Vagina (tissue), 2 donors: ENCODE measurements at regions not wholly inside any gene's neighbourhood (a gene's known extent, or its start where the extent isn't known, plus 50 kb on each side); places are given as distances from the start of the nearest gene placed in this dataset.

Experiments
- DNase-seq, 2 donors: peaks; one replicate each; pipeline ENCODE4 v3.0.0-alpha.2; 2017; ENCODE audit errors: extremely low spot score in 2 of 2
- H3K27ac ChIP-seq: fragments of 200-600 bp; sonication (generic); one replicate; pipeline ENCODE4 v1.5.1; 2019
- H3K27me3 ChIP-seq: fragments of 200-600 bp; sonication (generic); one replicate; pipeline ENCODE4 v1.5.1; 2019
- H3K36me3 ChIP-seq, 2 donors: fragments of 200-600 bp; sonication (generic); one replicate each; pipeline ENCODE4 v1.5.1; 2017 to 2019
- H3K4me1 ChIP-seq: fragments of 200-600 bp; sonication (generic); one replicate; pipeline ENCODE4 v1.5.1; 2019
- H3K4me3 ChIP-seq, 2 donors: fragments of 200-600 bp; sonication (generic); 1 replicate in 1 of 2; 2 replicates in 1 of 2; pipeline ENCODE4 v1.5.1; 2016 to 2019
- H3K9me3 ChIP-seq: fragments of 200-600 bp; sonication (generic); one replicate; pipeline ENCODE4 v1.5.1; 2019
- POLR2A ChIP-seq, 2 donors: fragments of 450-650 bp; IDR thresholded peaks; one replicate each; pipeline ENCODE4 v1.6.1; 2017; ENCODE audit warnings: antibody characterized with exemption in 2 of 2, mild to moderate bottlenecking in 2 of 2, moderate library complexity in 2 of 2
- POLR2AphosphoS5 ChIP-seq, 2 donors: sonication (generic); formaldehyde crosslinking; IDR thresholded peaks; one replicate each; pipeline ENCODE4 v1.9.0; 2017; ENCODE audit warnings: antibody characterized with exemption in 2 of 2, mild to moderate bottlenecking in 2 of 2, low read depth in 1 of 2; ENCODE audit not compliant: insufficient read depth in 1 of 2
- intact Hi-C: fragments of 100-400 bp; cut with DNase I; formaldehyde crosslinking; loops from one replicate; pipeline ENCODE4 v1.15.1; 2023
- TF ChIP-seq, protein P1 (sequence below), 3 experiments: fragments of 450-650 bp in 2 of 3; fragments of 200-600 bp in 1 of 3; sonication (generic) in 1 of 3; IDR thresholded peaks; one replicate each; pipeline ENCODE4 v1.5.1; 2017 to 2019; ENCODE audit warnings: antibody characterized with exemption in 3 of 3, mild to moderate bottlenecking in 2 of 3, moderate library complexity in 2 of 3

DNA sequence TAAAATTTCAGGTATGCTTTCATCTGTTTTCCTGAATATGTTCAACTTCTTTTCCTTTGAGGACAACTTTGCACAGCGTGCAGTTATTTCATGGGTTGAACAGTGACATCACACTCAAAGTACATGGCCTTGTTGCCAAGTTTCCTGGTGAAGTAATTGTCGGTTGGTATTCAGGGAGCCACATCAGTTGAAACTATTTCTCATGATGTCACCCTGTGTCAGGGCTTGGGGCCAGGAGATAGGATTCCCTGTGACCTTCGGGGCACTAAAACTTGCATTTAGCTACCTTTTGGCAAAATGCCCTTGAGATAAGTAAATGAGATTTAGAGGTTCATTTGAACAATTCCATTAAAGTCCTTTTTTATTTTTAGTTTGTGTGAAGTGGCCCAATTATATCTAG is 383.9 kb downstream of the SH3GL2 start:
- Histone ChIP-seq H3K9me3 (no peaks in the 10 kb centered on the region), H3K4me3 (no peak overlapping the region), H3K36me3 (no peaks in the 10 kb centered on the region), H3K27me3 (no peaks in the 10 kb centered on the region), H3K4me1 (no peaks in the 10 kb centered on the region), H3K27ac (no peak overlapping the region)
- no peak for TF ChIP-seq POLR2A (IDR thresholded peaks at IDR 0.05)
- DNase-seq, result no peak
- intact Hi-C loops, result no loop called here

GRCh38 chr9:17963498-17963897 is 384.6 kb downstream of the SH3GL2 start:
- intact Hi-C loops, result no loop called here
- no peak for DNase-seq
- no peaks in the 10 kb centered on the region for H3K27me3 ChIP-seq
- no peaks in the 10 kb centered on the region for H3K36me3 ChIP-seq
- TF ChIP-seq POLR2AphosphoS5 (IDR thresholded peaks at IDR 0.05; ENCODE audit: insufficient read depth in 1 of 2, low read depth in 1 of 2) (no peak), POLR2A (IDR thresholded peaks at IDR 0.05) (no peak)
- TF ChIP-seq, protein P1, sequence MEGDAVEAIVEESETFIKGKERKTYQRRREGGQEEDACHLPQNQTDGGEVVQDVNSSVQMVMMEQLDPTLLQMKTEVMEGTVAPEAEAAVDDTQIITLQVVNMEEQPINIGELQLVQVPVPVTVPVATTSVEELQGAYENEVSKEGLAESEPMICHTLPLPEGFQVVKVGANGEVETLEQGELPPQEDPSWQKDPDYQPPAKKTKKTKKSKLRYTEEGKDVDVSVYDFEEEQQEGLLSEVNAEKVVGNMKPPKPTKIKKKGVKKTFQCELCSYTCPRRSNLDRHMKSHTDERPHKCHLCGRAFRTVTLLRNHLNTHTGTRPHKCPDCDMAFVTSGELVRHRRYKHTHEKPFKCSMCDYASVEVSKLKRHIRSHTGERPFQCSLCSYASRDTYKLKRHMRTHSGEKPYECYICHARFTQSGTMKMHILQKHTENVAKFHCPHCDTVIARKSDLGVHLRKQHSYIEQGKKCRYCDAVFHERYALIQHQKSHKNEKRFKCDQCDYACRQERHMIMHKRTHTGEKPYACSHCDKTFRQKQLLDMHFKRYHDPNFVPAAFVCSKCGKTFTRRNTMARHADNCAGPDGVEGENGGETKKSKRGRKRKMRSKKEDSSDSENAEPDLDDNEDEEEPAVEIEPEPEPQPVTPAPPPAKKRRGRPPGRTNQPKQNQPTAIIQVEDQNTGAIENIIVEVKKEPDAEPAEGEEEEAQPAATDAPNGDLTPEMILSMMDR (IDR thresholded peaks at IDR 0.05), result no peak
- no peak overlapping the region for H3K4me3 ChIP-seq
- H3K9me3 ChIP-seq, result no peaks in the 10 kb centered on the region
- H3K27ac ChIP-seq, result no peak overlapping the region
- no peaks in the 10 kb centered on the region for H3K4me1 ChIP-seq

DNA sequence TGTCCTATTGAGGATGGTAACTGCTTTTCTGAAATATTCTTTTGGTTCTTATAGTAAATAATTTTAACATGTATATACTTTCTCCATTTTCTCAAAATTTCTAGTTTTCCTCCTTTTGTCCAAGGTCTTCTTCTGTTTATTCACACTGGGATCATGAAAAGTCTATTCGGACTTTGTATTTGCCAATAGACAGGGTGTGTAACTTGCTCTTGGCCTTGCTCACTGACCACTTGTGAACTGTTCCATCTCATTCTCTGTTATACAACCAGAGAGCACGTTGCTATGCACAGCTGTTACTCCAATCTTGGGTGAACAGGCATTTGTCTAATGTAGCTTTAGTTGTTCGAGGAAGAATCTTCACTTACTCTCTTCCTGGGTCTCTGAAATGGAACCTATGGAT is 388.9 kb downstream of the SH3GL2 start:
- intact Hi-C loops, result no loop called here
- H3K4me1 ChIP-seq, result no peaks in the 10 kb centered on the region
- DNase-seq, result no peak
- no peaks in the 10 kb centered on the region for H3K36me3 ChIP-seq
- no peak overlapping the region for H3K4me3 ChIP-seq
- H3K27me3 ChIP-seq, result no peaks in the 10 kb centered on the region
- no peaks in the 10 kb centered on the region for H3K9me3 ChIP-seq
- TF ChIP-seq, protein P1 (IDR thresholded peaks at IDR 0.05), result no peak
- no peak for TF ChIP-seq POLR2AphosphoS5 (IDR thresholded peaks at IDR 0.05; ENCODE audit: insufficient read depth in 1 of 2, low read depth in 1 of 2)
- H3K27ac ChIP-seq, result no peak overlapping the region

DNA sequence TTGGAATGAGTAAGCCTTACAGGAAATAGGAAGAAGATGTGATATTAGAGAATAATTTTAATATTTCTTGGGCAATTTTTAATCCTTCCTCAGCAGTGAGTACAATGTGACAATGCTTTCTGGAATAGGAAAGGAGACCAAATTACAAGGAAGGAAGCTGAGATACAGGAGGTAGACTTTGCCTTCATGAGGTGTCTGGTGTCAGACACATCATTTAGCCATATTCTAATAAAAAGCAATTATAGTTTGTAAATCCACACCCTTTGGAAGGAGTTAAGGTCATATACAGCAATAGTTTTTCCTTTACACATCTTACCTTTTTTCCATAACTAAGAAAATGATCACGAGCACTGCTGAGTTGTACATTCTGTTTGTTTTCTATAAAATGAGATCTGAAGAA is 390.4 kb downstream of the SH3GL2 start:
- no peak for DNase-seq
- no peaks in the 10 kb centered on the region for H3K36me3 ChIP-seq
- intact Hi-C loops, result no loop called here
- H3K4me1 ChIP-seq, result no peaks in the 10 kb centered on the region
- no peaks in the 10 kb centered on the region for H3K9me3 ChIP-seq
- H3K27ac ChIP-seq, result no peak overlapping the region
- H3K27me3 ChIP-seq, result no peaks in the 10 kb centered on the region
- H3K4me3 ChIP-seq, result no peak overlapping the region
- TF ChIP-seq POLR2A (IDR thresholded peaks at IDR 0.05) (no peak), POLR2AphosphoS5 (IDR thresholded peaks at IDR 0.05; ENCODE audit: insufficient read depth in 1 of 2, low read depth in 1 of 2) (no peak)
- TF ChIP-seq, protein P1 (IDR thresholded peaks at IDR 0.05), result no peak

GRCh38 chr9:17970277-17970676 is 391.4 kb downstream of the SH3GL2 start:
- no peaks in the 10 kb centered on the region for H3K4me1 ChIP-seq
- no peak for DNase-seq
- TF ChIP-seq, protein P1 (IDR thresholded peaks at IDR 0.05), result no peak
- no peak for TF ChIP-seq POLR2A (IDR thresholded peaks at IDR 0.05)
- TF ChIP-seq POLR2AphosphoS5 (IDR thresholded peaks at IDR 0.05; ENCODE audit: insufficient read depth in 1 of 2, low read depth in 1 of 2), result no peak
- intact Hi-C loops, result no loop called here
- H3K4me3 ChIP-seq, result no peak overlapping the region
- no peaks in the 10 kb centered on the region for H3K27me3 ChIP-seq
- no peak overlapping the region for H3K27ac ChIP-seq
- H3K9me3 ChIP-seq, result no peaks in the 10 kb centered on the region
- H3K36me3 ChIP-seq, result no peaks in the 10 kb centered on the region

- no peaks in the 10 kb centered on the region for H3K36me3 ChIP-seq
Observed at GRCh38 chr9:17978773-17979172, 399.9 kb downstream of the SH3GL2 start.

More at GRCh38 chr9:17978773-17979172, 399.9 kb downstream of the SH3GL2 start:
- no peaks in the 10 kb centered on the region for H3K4me1 ChIP-seq
- no peak overlapping the region for H3K27ac ChIP-seq
- H3K4me3 ChIP-seq, result no peak overlapping the region
- TF ChIP-seq POLR2AphosphoS5 (IDR thresholded peaks at IDR 0.05; ENCODE audit: insufficient read depth in 1 of 2, low read depth in 1 of 2), result no peak
- no peak for TF ChIP-seq POLR2A (IDR thresholded peaks at IDR 0.05)
- H3K27me3 ChIP-seq, result no peaks in the 10 kb centered on the region
- intact Hi-C loops, result no loop called here
- H3K9me3 ChIP-seq, result no peaks in the 10 kb centered on the region
- DNase-seq, result no peak
